Stimulated activated CD8-positive, alpha-beta memory T cell treated with anti-CD3 and anti-CD28 coated beads, Interleukin-15, amount 100 ng/mL, for 1 hour (primary cell): ENCODE measurements at regions not wholly inside any gene's neighbourhood (a gene's known extent, or its start where the extent isn't known, plus 50 kb on each side); places are given as distances from the start of the nearest gene placed in this dataset.
"Not testable (repeated sequence)": the region's sequence is repeated elsewhere in the genome, so short reads cannot be mapped to it uniquely, and the experiment has no call there.

Experiments used
- DNase-seq: peaks from one replicate; pipeline ENCODE4 v3.0.0-alpha.2; 2020; ENCODE audit warnings: low read depth

DNA sequence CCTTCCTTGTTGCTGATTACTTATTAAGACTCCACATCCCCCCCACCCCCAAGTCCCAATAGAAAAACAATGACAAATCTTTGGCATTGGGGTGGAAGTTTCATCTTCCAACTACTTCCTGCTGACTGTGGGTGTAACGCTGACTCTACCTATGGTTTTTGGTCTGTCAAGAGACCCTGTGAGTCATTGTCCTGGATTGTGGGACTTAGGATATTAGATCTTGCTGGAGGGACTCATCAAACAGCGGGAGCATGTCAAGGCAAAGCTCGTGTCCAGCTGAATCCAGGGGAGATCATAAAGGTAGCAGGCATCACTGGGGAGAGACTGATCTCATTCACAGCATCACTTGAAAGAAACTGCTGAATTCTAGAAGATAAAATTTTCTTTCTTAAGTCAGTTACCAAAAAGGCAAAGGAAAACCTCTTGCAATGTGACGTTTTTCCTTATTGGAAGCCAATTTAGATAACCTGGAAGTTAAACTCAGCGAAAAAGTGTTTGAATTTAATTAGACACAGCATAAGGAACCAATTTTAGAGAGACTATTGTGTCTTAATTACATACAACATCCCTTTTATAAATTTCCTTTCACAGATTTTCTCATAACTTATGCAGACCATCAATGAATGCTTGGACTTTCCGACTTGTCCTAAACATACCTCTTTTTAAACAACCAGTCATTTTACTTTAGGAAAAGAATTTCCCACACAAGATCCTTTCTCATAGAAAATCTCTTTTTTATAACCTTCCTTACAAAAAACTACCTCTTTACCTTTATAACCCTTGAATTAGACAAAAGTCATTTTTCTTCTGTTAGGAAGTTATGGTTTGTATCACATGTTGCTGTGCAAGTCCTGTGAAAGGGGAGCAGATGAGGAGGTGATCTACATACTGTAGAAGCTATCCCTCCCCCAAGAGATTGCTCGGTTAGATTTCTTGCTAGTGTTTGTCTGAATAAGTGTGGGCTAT is 94.6 kb upstream of the SCAF11 start:
- DNase-seq, result no peak

DNA sequence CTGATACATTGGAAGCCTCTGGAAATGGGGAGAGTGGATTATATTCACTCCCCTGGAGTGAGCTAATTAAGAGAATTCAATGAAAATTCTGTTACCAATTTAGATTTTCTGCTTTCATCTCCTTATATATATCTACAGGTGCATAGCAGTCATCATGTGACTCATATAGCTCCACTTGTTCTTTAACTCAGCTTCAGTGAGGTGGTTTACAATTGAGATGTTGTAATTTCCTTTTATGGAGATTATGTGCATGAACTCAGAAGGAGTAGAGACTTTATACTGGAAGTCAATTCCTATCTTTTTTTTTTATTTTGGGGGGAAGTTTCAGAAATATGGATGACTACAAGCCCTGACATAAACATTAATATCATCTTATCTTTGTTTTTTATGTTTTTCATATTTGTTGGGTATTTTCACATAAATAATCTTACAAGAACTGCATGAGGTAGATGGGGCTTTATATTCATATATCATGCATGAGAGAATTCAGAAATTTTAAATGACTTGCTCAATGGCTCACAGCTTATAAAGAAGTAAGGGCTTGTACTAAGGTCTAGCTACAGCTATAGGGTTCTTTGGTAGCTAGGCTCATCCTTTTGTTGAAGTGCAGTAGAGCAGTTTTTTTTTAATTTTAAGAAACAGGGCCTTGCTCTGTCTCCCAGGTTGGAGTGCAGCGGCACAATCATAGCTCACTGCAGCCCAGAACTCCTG is 92.3 kb upstream of the SCAF11 start:
- DNase-seq, result no peak

DNA sequence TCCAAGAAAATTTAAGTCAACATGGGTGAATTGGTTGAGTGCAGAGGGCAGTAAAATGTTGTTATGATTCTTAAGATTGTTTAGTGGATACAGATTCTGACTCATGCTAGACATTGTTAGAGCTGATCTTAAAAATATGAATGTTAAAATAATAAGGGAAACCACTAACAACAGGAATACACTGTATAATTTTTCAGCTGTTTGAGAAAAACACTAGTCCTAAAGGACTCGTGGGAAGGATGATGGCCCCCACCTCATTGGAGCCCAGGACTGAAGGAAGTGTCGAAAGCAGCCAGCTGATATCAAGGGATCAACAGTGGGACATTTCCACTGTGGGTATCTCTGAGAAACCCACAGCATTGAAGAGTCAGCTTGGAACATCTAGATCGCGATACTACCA is 82.9 kb upstream of the SCAF11 start:
- no peak for DNase-seq

DNA sequence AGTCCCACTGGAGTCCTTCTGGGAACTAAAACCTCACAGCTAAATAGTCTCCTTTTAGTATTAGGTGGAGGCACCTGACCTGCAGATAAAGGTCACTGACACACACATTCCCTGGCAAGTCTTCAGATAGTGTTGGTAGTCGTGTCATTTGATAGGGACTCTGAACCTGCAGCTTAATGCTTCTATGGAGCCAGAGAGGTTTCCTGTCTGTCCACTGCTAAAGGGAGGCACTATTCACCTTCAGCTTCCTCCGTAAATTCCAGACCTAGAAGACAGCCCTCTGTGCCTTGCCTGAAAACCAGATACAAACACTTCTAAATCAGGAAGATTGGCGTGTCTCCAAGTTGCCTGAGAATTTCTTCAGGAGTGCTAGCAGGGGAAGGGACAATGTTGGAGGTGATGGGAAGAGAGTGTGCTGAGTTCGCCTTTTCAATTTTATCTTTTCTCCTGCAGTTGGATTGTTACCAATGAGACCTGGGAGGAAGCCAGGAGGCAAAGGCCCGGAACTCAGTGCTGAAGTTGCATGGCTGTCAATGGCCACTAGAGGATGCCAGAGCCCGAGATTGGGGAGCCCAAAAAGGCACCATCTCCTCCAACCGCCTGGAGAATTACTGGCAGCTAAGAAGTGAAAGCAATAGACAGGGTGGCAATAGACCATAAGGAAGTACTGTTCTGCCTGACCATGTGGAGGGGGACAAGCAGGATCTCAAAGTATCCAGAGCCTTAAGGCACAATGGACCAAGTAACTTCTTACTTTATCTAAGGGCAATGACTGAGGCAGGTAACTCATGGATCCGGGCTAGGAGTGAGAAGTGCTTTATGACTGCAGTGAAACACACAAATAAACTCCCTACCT is 81.6 kb upstream of the SCAF11 start:
- DNase-seq, result peak; percentile 29

DNA sequence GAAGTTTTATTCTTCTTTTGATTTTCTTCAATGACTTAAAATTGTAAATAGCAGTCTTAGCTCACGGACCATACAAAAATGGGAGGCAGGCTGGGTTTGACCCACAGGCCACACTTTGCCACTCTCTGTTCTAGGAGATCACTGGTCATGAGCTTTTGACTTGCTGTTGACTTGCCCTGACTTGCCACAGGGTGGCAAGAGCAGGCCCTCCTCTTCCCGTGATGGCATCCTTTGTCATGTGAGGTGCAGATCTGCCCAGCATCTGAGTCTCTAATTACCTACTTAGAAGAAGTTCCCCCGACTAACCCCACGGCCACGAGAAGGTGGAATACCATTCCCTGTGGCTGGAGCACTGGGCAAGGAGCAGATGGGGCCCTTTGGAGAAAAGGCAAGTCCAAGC is 81.0 kb upstream of the SCAF11 start:
- no peak for DNase-seq

DNA sequence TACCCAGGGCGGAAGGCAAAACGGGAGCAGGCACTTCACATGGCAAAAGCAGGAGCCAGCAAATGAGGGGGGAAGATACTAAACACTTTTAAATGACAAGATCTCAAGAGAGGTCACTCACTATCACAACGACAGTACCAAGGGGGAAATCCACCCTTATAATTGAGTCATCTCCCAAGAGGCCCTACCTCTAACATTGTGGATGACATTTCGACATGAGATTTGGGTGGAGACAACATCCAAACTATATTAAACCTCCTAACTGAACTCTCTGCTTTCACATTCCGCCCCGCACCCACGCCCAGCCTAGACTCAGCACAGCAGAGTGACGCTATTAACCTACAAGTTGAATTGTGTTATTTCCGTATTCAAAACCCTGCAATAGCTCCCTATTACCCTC is 76.7 kb upstream of the SCAF11 start:
- no peak for DNase-seq

DNA sequence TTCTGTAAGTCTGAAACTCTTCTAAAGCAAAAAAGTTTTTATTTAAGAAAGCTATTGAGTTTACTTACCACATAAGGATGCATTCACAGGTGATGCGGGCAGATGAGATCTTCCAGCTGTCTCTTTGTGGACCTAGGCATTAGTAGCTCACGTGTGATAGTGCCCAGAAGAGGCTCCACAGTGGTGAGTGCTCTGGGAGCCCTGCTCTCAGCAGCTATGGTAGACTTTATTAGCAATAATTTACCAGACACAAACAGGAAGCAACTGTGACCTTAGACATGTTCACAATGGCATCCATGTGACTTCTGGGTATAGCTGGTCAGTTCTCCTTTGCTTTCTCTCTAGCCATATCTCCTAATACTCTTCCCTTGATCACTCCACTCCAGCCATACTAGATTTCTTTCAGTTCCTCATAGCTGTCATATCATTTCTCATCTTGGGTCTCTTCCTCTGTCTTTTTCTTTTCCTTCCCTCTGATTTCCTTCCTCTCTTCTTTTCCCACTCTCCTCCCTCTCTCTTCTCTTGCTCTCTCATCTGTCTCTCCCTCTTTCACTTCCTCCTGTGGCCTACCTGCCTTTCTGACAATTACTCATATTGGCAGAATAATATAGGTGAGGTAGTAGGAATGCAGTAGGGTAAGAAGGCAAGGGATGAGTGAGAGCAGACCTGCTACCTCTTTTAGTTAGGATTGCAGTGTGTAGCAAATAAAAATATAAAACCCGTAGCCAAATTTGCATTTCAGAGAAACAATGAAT is 75.2 kb upstream of the SCAF11 start:
- DNase-seq, result no peak

DNA sequence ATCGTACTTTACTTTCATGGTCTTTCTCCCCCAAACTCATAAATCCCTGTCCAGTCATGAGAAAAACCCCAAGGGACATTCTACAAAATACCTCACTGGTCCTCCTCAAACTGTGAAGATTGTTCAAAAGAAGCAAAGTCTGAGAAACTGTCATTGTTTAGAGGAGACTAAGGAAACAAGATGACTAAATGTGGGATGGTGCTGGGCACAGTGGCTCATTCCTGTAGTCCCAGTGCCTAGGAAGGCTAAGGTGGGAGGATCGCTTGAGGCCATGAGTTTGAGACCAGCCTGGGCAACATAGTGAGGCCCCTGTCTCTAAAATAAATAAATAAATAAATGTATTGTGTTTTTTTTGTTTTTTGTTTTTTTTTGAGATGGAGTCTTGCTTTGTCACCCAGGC is 74.2 kb upstream of the SCAF11 start:
- no peak for DNase-seq

DNA sequence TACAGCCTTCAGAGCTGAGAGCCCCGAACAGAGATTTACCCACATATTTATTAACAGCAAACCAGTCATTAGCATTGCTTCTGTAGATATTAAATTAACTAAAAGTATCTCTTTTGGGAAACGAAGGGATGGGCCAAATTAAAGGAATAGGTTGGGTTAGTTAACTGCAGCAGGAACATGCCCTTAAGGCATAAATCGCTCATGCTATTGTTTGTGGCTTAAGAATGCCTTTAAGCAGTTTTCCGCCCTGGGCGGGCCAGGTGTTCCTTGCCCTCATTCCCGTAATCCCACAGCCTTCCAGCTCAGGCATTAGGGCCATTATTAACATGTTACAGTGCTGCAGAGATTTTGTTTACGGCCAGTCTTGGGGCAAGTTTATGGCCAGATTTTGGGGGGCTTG is 68.3 kb upstream of the SCAF11 start:
- DNase-seq, result not testable (repeated sequence)

DNA sequence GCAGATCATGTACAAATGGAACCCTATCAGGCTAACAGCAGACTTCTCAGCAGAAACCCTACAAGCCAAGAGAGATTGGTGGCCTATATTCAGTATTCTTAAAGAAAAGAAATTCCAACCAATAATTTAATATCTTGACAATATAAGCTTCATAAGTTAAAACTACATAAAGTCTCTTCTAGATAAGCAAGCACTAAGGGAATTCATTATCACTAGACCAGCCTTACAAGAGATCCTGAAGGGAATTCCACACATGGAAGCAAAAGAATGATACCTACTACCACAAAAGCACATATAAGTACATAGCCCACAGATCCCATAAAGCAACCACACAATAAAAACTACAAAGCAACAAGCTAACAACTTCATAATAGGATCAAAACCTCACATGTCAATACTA is 60.4 kb upstream of the SCAF11 start:
- no peak for DNase-seq

DNA sequence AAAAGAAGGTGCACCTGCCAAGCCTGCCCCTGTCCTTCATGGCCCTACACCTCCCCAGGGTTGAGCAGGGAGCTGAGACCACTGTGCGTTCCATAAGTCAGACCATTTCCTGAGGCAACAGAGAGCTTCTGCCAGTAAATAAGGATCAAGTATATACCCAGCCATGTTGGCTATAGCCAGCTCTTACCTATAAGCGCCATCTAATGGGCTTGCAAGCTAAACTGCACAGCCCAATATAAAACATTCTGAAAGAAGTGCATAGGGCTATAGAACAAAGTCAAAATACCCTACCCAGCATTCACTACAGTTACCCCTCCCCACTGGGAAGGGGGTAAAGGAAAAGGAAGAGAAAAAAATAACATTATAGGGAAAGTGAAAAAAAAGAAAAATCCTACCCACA is 59.3 kb upstream of the SCAF11 start:
- DNase-seq, result no peak

DNA sequence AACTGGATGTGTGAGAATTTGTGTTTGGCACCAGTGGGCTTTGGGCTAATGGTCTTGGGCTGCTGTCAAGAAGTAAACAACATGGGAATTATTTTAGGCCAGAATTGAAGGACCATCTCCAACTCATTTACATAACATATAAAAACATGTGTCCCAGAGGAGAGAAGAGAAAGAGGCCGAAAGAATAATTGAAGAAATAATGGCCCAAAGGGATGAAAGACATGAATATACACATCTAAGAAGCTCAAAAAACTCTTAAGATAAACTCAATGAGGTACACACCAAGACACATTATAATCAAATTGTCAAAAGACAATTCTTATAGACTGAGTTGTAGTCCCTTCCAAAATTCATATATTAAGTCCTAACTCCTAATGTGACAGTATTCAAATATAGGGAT is 56.1 kb upstream of the SCAF11 start:
- no peak for DNase-seq

DNA sequence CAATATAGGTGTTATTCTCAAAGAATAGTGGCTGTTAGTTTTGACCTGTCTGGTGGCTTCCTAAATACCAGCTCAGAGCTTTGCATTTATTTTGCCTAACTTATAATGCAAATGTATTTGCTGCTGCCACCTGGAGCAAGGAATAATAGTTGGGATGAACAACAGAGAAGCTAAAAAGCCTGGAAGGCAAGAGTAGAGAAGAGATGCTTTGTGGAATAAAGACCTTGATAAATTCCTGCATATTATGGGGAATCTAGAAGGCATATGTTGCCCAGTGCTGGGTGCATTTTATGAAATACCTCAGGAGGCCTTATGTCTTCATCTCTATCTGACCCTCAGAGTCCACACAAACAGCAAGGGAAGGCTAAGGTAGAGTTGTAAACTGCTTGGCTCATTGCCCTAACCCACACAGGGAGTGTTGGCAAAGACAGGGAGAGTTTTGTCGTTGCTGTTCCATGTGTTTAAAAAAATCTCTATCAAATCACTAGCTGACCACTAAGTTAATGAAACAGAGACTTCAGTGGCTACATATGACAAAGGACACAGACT is 53.7 kb upstream of the SCAF11 start:
- DNase-seq, result no peak
